Prostate gland (tissue), 2 donors: ENCODE measurements at regions not wholly inside any gene's neighbourhood (a gene's known extent, or its start where the extent isn't known, plus 50 kb on each side); places are given as distances from the start of the nearest gene placed in this dataset.

Experiments used
- DNase-seq: peaks from one replicate; pipeline ENCODE4 v3.0.0-alpha.2; 2019; ENCODE audit warnings: low spot score
- H3K27ac ChIP-seq, 2 donors: fragments of 200-600 bp; sonication (generic); 2 replicates each; pipeline ENCODE4 v1.5.1; 2017 to 2019
- H3K27me3 ChIP-seq: fragments of 200-600 bp; sonication (generic); replicated peaks from 2 replicates; pipeline ENCODE4 v1.5.1; 2019; ENCODE audit not compliant: insufficient read depth
- H3K36me3 ChIP-seq, 2 donors: fragments of 200-600 bp; sonication (generic); 1 replicate in 1 of 2; 2 replicates in 1 of 2; pipeline versions ENCODE4 v1.5.1 to v1.8.1; 2017 to 2019
- H3K4me1 ChIP-seq: fragments of 200-600 bp; sonication (generic); replicated peaks from 2 replicates; pipeline ENCODE4 v1.5.1; 2019
- H3K4me3 ChIP-seq, 2 donors: fragments of 200-600 bp; sonication (generic); 2 replicates each; pipeline ENCODE4 v1.5.1; 2017 to 2019
- H3K9me3 ChIP-seq: fragments of 200-600 bp; sonication (generic); 2 replicates; pipeline ENCODE4 v1.5.1; 2017
- CTCF ChIP-seq, 4 experiments: fragments of 200-600 bp in 2 of 4; fragments of 450-650 bp in 2 of 4; sonication (generic) in 2 of 4; IDR thresholded peaks; 1 replicate in 3 of 4; 2 replicates in 1 of 4; pipeline ENCODE4 v1.5.1; 2016 to 2019; ENCODE audit warnings: antibody characterized with exemption in 4 of 4, mild to moderate bottlenecking in 2 of 4, moderate library complexity in 2 of 4
- POLR2A ChIP-seq: fragments of 450-650 bp; IDR thresholded peaks from one replicate; pipeline ENCODE4 v1.6.1; 2016; ENCODE audit warnings: antibody characterized with exemption, mild to moderate bottlenecking
- POLR2AphosphoS5 ChIP-seq: sonication (generic); formaldehyde crosslinking; IDR thresholded peaks from one replicate; pipeline ENCODE4 v1.6.1; 2017; ENCODE audit warnings: antibody characterized with exemption
- WGBS: methylation state at CpG from one replicate; pipeline ENCODE4 v1.1.5; 2018; 5-methylcytosine and 5-hydroxymethylcytosine counted together
- intact Hi-C: fragments of 100-400 bp; cut with DNase I; formaldehyde crosslinking; loops from one replicate; pipeline ENCODE4 v1.14.2; 2022
- small RNA-seq, 2 donors: library from RNA; depleted of rRNA; stranded (forward); fragments of <200 nt; gene quantifications; one replicate each; pipeline ENCODE3, GENCODE V24; 2016

- no peak for DNase-seq
- H3K27ac ChIP-seq: no peak overlapping the region
- H3K27me3 ChIP-seq: no peaks in the 10 kb centered on the region
- H3K4me3 ChIP-seq: no peak overlapping the region
- intact Hi-C loops: no loop called here
- no peaks in the 10 kb centered on the region for H3K9me3 ChIP-seq
- no peaks in the 10 kb centered on the region for H3K4me1 ChIP-seq
- no peaks in the 10 kb centered on the region for H3K36me3 ChIP-seq
- WGBS: 81% methylated on average over 4 of the region's 5 CpGs
- no peak for TF ChIP-seq POLR2AphosphoS5
- TF ChIP-seq POLR2A: no peak
- no peak for TF ChIP-seq CTCF (IDR thresholded peaks at IDR 0.05)
Measured at GRCh38 chr4:87745064-87745807, 54.1 kb upstream of the IBSP start.

GRCh38 chr4:87746001-87746400 lies 53.4 kb upstream of the IBSP start:
- DNase-seq: no peak
- intact Hi-C loops: no loop called here
- no peaks in the 10 kb centered on the region for H3K27me3 ChIP-seq
- 98% methylated on average over 5 of the region's 5 CpGs for WGBS
- H3K9me3 ChIP-seq: no peaks in the 10 kb centered on the region
- H3K4me1 ChIP-seq: no peaks in the 10 kb centered on the region
- H3K27ac ChIP-seq: no peak overlapping the region
- TF ChIP-seq POLR2A: no peak
- no peak for TF ChIP-seq CTCF (IDR thresholded peaks at IDR 0.05)
- TF ChIP-seq POLR2AphosphoS5: no peak
- H3K36me3 ChIP-seq: no peaks in the 10 kb centered on the region
- no peak overlapping the region for H3K4me3 ChIP-seq

Small RNAs in the stretch of these regions (small RNA-seq; reads per million reads assigned to genes)
- 0 reads per million in 2 donors for gene RF00019
